A673 (cell line): ENCODE measurements at regions not wholly inside any gene's neighbourhood (a gene's known extent, or its start where the extent isn't known, plus 50 kb on each side); places are given as distances from the start of the nearest gene placed in this dataset.

Experiments used
- CTCF ChIP-seq: fragments of 300-800, 200-600 bp; sonication (generic); conservative IDR thresholded peaks from 2 replicates; pipeline ENCODE4 v1.5.1; 2017; ENCODE audit warnings: low read depth, mild to moderate bottlenecking, antibody characterized with exemption, low read length, moderate library complexity, mixed read lengths
- EZH2 ChIP-seq: fragments of 200-600 bp; sonication (generic); IDR thresholded peaks from 2 replicates; pipeline ENCODE4 v1.6.1; 2017; ENCODE audit warnings: borderline replicate concordance, low read depth, mild to moderate bottlenecking, mixed read lengths, antibody characterized with exemption, low read length; ENCODE audit not compliant: poor library complexity, severe bottlenecking

- TF ChIP-seq CTCF (no peak), EZH2 (no peak)
Measured at GRCh38 chr20:20835897-20836296, 123.5 kb upstream of the RALGAPA2 start.
